Left hindlimb (tissue), 1 donor: ENCODE measurements at regions not wholly inside any gene's neighbourhood (a gene's known extent, or its start where the extent isn't known, plus 50 kb on each side); places are given as distances from the start of the nearest gene placed in this dataset.
"Not testable (repeated sequence)": the region's sequence is repeated elsewhere in the genome, so short reads cannot be mapped to it uniquely, and the experiment has no call there.

Experiments
- DNase-seq: peaks from one replicate; pipeline ENCODE4 v3.0.0-alpha.2; 2018

DNA sequence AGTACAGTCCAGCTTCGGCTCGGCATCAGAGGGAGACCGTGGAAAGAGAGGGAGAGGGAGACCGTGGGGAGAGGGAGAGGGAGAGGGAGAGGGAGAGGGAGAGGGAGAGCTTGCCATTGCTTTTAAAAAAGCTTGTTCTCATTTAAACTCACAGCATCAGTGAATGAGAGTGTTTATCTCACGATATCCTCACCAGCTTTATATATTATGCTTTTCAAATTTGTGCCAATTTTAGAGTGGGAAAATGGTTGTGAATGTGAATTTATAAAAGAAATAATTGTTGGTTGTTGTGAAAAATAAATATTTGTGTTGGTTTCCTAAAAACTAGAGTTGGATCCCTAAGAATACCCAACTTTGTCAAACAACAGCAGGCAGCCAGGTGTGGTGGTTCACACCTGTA, 170.1 kb downstream of the NRN1 start:
- not testable (repeated sequence) for DNase-seq

DNA sequence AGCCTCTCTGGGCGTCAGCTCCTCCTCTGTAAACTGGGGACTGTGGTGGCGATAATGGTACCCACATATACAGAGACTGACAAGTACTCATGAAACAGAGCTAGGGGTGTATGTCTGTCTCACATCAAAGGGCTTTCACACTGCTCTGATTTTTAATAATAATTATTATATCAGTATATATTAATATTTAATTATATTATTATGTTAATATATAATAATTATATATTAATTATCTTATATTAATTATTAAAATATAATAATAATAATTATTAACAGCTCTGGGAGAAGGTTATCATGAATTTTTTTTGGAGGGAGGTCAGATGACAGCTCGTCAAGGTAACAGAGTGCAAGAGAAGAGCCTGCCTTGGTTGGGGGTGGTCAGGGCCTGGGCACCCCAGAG, 173.6 kb downstream of the NRN1 start:
- no peak for DNase-seq

DNA sequence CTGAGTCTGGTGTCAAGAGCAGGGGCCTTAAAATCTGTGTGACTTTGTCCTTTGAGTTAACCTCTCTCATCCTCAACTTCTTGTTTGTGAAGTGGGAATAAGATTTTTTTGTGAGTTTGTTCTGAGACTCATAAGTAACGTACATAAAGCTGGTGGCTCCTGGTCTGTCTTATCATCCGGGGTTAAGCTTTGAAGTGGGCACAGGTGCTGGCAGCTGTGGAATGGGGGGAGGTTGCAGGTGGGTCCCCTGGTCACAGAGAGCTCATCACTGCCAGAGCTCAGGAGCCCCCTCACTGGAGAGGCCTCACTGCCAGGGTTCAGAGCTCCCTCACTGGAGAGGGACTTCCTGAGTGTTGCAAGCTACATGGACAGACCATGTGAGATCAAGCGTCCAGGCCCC, 174.1 kb downstream of the NRN1 start:
- no peak for DNase-seq

GRCh38 chr6:5831219-5831862, 175.4 kb downstream of the NRN1 start:
- not testable (repeated sequence) for DNase-seq

DNA sequence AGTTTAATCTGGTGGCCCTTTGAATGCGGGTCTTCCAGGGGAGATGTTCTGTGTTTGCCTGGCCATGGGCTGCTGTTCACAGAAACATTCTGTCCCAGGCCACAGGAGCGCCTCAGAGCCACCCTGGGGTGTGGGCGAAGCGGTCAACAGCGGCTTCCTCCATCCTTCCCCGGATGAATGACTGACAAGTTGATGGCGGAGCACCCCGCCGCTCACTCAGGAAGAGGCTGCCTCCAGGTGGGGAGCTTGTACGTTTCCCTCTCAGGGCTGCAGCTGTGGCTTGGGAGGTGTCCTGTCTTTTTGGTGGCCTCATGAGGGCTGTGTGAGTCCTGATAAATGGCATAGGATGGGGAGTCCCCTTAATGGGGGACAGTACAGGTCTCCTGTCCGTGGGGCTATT, 178.4 kb downstream of the NRN1 start:
- DNase-seq: no peak

DNA sequence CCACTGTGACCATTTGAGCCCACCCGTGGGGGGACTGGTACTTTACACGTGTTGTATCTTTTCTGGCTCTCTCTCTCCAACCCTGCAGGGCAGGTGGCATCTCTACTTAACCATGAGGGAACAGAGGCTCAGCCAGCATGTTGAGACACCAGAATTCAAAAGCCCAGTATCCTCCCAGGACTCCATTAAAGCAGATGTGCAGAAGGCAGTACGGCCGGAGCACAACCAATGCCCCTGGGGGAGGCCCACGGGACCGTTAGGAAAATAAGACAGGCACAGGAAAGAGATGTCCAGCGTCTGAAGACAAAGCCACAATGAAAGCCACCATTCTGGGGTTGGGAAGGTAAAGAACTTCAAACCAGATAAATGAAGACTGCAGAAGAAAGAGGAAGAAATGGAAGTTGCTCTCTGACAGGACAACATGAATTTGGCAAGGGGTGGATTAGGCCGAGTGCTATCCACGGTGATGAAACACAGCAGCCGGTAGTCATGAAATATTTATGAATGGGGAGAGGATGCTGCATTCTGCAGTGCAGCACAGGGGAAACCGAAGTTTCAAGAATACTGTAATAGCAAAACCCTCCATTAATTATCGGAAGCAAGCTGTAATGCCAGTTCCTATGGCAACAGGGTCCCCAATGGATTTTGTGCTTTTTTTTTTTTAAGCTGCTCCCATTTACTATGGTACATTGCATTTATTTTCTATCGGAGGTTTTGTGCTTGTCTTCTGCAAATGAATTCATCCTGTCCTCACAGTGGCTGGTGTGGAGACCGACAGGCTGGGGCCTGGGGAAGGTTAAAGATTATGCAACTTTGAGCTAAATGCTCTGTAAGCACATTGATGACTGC, 179.4 kb downstream of the NRN1 start:
- DNase-seq: no peak

- not testable (repeated sequence) for DNase-seq
Observed at GRCh38 chr6:5824382-5824983, 182.2 kb downstream of the NRN1 start.
